ENCODE measurements at regions not wholly inside any gene's neighbourhood (a gene's known extent, or its start where the extent isn't known, plus 50 kb on each side); places are given as distances from the start of the nearest gene placed in this dataset.

GRCh38 chr10:123442901-123443300 is 223.3 kb upstream of the GPR26 start:
- intact Hi-C loops (cut with DNase I): no loop called here
- no peak for DNase-seq (ENCODE audit: low spot score)
- Histone ChIP-seq H3K36me3 (no peaks in the 10 kb centered on the region), H3K4me3 (no peak overlapping the region), H3K27ac (no peak overlapping the region), H3K4me1 (replicated peaks) (no peaks in the 10 kb centered on the region), H3K27me3 (replicated peaks; ENCODE audit: insufficient read depth) (no peaks in the 10 kb centered on the region), H3K9me3 (no peaks in the 10 kb centered on the region)
- TF ChIP-seq POLR2AphosphoS5 (IDR thresholded peaks at IDR 0.05) (no peak), POLR2A (IDR thresholded peaks at IDR 0.05) (no peak)
- TF ChIP-seq, protein P1, sequence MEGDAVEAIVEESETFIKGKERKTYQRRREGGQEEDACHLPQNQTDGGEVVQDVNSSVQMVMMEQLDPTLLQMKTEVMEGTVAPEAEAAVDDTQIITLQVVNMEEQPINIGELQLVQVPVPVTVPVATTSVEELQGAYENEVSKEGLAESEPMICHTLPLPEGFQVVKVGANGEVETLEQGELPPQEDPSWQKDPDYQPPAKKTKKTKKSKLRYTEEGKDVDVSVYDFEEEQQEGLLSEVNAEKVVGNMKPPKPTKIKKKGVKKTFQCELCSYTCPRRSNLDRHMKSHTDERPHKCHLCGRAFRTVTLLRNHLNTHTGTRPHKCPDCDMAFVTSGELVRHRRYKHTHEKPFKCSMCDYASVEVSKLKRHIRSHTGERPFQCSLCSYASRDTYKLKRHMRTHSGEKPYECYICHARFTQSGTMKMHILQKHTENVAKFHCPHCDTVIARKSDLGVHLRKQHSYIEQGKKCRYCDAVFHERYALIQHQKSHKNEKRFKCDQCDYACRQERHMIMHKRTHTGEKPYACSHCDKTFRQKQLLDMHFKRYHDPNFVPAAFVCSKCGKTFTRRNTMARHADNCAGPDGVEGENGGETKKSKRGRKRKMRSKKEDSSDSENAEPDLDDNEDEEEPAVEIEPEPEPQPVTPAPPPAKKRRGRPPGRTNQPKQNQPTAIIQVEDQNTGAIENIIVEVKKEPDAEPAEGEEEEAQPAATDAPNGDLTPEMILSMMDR (IDR thresholded peaks at IDR 0.05): no peak
- 96% methylated on average over 4 of the region's 4 CpGs for WGBS

DNA sequence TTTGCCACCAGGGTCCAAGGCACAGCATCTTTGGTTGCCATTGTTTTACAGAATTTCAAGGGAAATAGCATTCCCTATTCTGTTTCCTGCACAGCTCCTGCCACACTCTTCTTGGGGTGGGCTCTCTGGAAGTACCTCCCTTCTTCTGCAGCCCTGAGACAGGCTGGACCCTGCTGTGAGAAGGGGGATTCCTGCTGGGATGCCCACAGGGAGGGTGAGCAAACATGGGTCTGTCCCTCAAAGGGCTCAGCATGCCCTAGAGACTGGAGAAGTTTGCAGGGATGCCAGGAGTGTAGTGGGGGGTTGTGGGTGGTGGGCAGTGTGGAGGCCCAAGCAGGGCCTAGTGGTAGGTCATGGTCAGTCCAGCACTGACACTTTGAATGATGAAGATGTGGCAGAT is 222.2 kb upstream of the GPR26 start:
- TF ChIP-seq, protein P1 (IDR thresholded peaks at IDR 0.05): no peak
- TF ChIP-seq POLR2AphosphoS5 (IDR thresholded peaks at IDR 0.05) (no peak), POLR2A (IDR thresholded peaks at IDR 0.05) (no peak)
- Histone ChIP-seq H3K27ac (no peak overlapping the region), H3K36me3 (no peaks in the 10 kb centered on the region), H3K9me3 (no peaks in the 10 kb centered on the region), H3K27me3 (replicated peaks; ENCODE audit: insufficient read depth) (no peaks in the 10 kb centered on the region), H3K4me1 (replicated peaks) (no peaks in the 10 kb centered on the region), H3K4me3 (no peak overlapping the region)
- intact Hi-C loops (cut with DNase I): no loop called here
- no peak for DNase-seq (ENCODE audit: low spot score)

DNA sequence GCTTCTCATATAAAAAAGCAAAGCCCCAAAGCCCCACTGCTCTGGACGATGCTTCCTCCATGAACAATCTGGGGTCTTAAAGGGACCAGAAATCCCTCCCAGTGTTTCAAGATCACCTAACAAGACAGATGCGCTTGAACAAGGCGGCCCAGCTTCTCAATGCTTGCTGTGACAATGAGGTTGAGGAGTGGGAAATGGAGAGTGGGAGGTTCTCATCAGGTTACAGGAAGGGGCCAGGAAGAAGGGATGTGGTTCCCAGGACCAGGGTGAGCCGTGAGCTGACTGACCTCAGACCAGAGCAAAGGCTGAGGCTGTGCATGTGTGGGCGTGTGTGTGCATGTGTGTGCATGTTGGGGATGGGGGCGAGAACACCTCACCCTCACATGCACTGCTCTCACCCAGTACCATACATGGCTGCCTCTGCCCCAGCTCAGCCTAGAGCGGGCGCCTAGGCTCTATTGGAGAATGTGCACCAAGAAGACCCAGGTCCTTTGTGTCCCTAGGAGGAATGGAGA is 220.8 kb upstream of the GPR26 start:
- Histone ChIP-seq H3K9me3 (no peaks in the 10 kb centered on the region), H3K27ac (no peak overlapping the region), H3K27me3 (replicated peaks; ENCODE audit: insufficient read depth) (no peaks in the 10 kb centered on the region), H3K36me3 (no peaks in the 10 kb centered on the region), H3K4me1 (replicated peaks) (no peaks in the 10 kb centered on the region), H3K4me3 (no peak overlapping the region)
- intact Hi-C loops (cut with DNase I): no loop called here
- WGBS: 81% methylated on average over 8 of the region's 8 CpGs
- TF ChIP-seq, protein P1 (IDR thresholded peaks at IDR 0.05): no peak
- TF ChIP-seq POLR2A (IDR thresholded peaks at IDR 0.05) (no peak), POLR2AphosphoS5 (IDR thresholded peaks at IDR 0.05) (no peak)
- no peak for DNase-seq (ENCODE audit: low spot score)

- no peaks in the 10 kb centered on the region for H3K36me3 ChIP-seq
- H3K27ac ChIP-seq: no peak overlapping the region
- no peaks in the 10 kb centered on the region for H3K27me3 ChIP-seq (replicated peaks; ENCODE audit: insufficient read depth)
- DNase-seq (ENCODE audit: low spot score): no peak
- 65% methylated on average over 10 of the region's 10 CpGs for WGBS
- H3K4me3 ChIP-seq: no peak overlapping the region
- TF ChIP-seq POLR2A (IDR thresholded peaks at IDR 0.05): no peak
- no peak for TF ChIP-seq POLR2AphosphoS5 (IDR thresholded peaks at IDR 0.05)
- TF ChIP-seq, protein P1 (IDR thresholded peaks at IDR 0.05): no peak
- H3K4me1 ChIP-seq (replicated peaks): no peaks in the 10 kb centered on the region
- intact Hi-C loops (cut with DNase I): no loop called here
- no peaks in the 10 kb centered on the region for H3K9me3 ChIP-seq
Measured at GRCh38 chr10:123446449-123447156, 219.6 kb upstream of the GPR26 start.
